GM21447 (cell line): ENCODE measurements at regions not wholly inside any gene's neighbourhood (a gene's known extent, or its start where the extent isn't known, plus 50 kb on each side); places are given as distances from the start of the nearest gene placed in this dataset.

Experiments used
- ATAC-seq: cut with Tn5 transposase; IDR thresholded peaks from one replicate; pipeline ENCODE4 v1.9.1; 2021; ENCODE audit not compliant: unreplicated experiment

DNA sequence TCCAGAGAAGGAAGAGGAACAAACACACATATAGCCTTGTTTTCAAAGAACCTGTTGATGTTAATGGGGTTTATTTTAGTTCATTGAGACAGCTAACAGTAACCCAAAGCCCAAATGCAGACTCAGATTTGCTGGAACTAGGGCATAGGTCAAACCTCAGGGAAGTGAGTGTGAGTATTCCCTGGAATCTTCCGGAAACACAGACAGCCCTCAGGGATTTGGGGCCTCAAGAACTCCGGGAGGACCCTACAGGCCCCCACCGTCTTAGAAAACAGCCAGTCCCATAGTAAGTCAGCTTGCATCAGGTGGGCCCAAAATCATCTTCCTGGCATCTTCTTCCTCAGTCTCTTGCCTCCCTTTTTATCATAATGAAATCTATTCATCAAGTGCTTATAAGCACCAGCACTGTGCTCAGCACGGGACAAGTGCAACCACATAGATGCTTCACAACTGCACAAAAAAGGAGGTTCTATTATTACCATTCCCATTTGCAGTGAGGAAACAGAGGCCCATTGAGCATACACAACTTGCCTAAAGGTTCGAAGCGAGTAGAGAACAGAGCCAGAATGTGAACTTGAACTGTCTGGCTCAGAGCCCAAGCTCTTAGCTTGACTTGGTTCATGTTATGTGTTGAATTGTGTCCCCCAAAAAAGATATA, 50.2 kb upstream of the BCL11A start:
- ATAC-seq: no peak

DNA sequence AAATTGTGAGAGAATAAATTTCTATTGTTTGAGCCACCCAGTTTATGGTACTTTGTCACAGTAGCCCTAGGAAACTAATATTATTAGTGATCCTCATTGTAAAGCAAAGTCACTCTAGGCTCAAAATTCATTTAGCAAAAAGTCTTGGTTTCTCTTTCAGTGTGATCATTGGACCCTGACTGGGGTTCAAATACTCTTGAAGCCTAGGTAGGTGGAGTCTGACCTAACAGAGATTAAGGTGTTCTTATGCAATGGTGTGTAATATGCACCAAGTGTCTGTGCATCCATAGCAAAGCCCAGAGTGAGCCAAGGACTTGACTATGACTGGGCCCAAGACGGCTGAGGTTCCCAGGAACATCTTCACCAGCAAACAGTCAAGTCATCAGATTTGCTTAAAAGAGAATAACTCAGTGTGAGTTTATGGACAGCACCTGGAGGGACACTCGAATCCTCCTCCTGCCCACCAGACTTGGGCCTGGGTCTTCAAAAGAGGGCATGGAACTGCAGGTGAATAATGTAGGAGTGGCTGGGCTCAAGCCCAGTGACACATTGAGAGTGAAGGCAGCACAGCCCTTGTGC, 51.1 kb upstream of the BCL11A start:
- no peak for ATAC-seq

DNA sequence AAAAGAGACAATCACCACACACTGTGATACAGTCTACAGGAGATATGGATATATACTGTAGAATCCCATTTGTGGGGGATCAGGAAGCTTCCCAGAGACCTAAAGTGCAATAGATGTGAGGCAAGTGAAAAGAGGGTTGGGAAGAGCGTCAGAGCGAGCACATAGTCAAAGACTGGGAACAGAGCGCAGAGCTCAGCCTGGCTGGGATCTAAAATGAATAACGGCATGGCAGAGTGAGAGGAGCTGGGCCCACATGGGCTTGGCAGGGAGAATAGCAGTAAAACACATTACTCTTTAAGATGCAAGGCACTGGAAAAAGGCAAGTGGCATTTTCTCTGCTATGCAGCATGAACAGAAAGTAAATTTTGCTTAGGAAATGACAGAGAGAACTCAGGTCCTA, 52.4 kb upstream of the BCL11A start:
- ATAC-seq: no peak

DNA sequence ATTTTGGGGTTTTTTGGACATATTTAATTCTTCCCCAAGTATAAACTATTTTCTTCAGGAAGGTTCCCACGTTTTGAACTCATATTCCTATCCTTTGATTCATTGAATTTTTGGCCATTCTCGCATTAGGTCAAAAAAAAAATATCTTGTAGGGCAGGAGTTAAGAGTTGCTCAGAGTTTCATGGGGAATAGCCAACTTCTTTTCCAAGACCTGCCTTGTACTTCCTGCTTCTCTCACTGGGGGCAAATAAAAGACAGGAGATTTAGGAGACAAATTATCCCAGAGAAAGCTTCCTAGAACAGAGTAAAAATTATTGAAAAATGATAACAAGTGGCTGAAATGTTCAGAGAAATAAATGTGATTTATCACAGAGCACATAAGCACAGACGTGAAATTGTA, 55.2 kb upstream of the BCL11A start:
- ATAC-seq: no peak

DNA sequence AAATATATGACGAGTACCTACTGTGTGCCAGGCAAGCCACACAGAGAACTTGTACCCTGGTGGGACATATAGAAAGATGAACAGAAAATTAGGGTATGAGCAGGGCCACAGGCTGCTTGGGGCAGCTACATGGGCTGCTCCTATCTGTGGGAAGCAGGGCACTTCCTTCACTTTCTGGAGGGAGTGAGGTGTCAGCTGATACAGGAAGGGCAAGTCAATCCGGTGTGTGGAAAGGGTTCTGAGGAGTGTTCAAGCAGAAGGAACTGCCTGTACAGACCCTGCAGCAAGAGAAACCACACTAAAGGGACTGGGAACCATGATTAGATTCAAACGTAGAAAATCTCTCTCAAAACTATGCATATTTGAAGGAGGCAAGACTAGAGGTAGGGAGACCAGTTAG, 58.6 kb upstream of the BCL11A start:
- ATAC-seq: no peak

GRCh38 chr2:60614319-60614718, 60.9 kb upstream of the BCL11A start:
- ATAC-seq: no peak

- no peak for ATAC-seq
These were observed 68.4 kb upstream of the BCL11A start for GRCh38 chr2:60621688-60622429.

- ATAC-seq: no peak
These were observed 69.6 kb upstream of the BCL11A start for GRCh38 chr2:60623040-60623439.

- no peak for ATAC-seq
These were observed 74.0 kb upstream of the BCL11A start for GRCh38 chr2:60627412-60627811.

GRCh38 chr2:60628026-60628425, 74.6 kb upstream of the BCL11A start:
- ATAC-seq: no peak

DNA sequence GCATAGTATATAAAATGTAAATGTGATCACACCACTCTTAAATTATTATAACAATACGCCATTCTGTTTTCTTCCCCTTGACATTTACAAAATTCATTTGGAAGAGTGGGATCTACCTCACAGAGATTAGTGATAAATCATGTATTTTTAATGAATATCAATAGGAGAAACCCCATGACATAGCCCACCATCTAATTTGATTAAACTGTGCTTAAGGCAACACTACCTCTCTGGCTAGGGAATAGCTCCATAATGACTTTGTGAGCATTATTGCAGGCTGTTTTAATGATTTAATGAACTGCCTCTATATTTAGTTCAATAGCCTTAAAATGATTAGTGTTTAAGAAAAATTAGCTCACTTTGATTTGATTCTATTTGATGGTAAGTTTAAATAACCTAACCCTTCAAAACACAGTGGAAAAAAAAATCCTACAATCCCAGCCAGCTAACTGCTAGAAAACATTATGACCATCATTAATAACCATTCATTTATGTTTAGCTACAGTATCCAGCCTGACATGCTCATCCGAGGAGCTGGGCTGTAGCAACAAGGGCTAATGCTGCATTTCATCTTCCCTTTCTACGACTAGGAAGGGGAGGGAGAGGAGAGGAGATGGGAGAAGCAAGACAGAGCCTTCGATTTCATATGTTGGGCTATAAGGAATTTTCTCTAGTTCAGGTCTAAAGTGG, 75.3 kb upstream of the BCL11A start:
- ATAC-seq: no peak

GRCh38 chr2:60629305-60629662, 75.8 kb upstream of the BCL11A start:
- ATAC-seq: no peak

GRCh38 chr2:60629801-60630385, 76.4 kb upstream of the BCL11A start:
- ATAC-seq: no peak

DNA sequence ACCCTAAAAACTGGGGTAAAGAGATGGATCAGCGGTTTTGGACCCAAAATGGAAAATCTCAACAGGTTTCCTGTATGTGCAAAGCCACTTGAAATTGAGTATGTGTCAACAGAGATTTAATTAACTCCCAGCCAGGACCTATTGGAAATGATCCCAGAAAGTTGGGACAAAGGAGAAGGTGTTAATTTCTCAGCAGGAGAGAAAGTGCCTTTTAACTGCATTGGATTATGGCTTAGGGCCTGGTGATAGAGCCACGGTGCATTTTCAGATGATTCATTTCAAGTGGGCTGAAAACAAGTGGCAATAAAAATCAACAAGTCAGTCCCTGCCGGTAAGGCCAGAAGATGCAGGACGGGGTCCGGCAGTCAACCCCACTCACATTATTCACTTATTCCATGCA, 80.2 kb upstream of the BCL11A start:
- no peak for ATAC-seq

DNA sequence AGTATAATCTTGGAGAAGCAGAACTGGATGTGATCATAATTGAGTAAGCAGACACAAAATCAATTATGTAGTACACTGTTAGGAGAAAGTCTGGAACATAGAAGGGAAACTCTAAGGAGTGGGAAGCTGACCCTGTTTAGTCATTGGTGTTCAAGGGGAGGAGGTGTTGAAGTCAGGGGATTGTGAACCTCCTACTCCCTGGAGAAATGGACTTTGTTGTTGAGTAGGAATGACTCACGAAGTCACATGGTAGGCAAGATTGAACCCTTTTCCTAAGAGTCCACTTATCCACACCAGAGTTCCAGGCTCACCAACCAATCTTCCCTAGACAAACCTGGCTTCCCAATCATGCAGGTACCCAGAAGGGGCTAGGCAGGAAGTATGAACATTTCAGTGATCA, 81.0 kb upstream of the BCL11A start:
- ATAC-seq: no peak

DNA sequence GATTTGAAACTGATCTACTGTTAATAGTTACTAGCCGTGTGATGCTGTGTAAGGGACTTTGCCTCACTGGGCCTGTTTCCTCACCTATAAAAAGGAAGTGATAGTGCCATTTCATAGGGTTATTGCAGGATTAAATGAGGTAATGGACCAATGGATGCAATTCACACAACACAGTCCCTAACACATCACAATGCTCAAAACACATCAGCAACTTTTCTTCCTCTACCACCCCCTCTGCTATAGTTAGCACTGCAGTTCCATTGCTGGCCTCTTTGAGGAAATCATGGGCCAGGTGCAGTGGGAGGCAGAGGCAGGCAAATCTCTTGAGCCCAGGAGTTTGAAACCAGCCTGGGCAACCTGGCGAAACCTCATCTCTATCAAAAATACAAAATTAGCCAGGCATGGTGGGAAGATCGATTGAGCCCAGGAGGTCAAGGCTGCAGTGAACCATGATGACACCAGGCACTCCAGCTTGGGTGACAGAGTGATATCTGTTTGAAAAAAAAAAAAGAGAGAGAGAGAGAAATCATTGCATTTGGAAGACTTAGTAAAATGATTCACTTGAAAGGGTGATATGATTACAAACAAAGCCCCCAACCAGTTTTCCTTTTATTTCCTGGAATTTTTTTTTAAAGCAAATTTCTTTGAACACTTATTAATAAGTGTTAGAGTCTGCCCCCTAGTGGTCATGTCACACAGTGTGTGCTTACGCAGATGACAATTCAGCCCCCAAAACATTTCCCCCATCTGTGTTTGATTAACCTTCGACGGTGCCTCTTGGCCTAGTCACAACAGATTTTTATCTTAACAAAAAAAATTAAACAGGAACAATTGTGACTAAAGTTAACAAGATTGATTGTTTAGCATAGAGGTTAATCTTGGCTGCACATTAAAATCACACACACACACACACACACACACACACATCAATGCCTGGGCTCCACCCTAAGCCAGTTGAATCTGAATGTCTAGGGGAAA, 88.6 kb upstream of the BCL11A start:
- ATAC-seq: no peak

DNA sequence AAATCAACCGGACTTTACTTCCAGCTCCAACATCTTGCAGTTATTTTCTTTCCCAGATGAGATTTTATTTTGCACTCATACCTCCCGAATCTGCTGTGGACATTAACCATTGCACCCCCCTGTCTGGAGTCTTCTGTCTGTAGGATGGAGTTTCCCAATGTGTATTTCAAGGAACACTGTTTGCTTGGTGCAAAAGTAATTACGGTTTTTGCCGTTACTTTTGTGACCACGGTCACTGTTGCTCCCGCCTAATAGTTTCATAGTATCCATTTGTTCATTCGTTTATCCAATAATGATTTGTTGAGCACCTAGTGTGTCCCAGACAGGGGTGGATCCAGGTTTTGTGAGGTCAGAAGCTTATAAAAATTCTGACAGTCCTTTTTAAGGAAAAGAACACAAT, 90.3 kb upstream of the BCL11A start:
- ATAC-seq: no peak

GRCh38 chr2:60644951-60645350, 91.5 kb upstream of the BCL11A start:
- ATAC-seq: no peak

DNA sequence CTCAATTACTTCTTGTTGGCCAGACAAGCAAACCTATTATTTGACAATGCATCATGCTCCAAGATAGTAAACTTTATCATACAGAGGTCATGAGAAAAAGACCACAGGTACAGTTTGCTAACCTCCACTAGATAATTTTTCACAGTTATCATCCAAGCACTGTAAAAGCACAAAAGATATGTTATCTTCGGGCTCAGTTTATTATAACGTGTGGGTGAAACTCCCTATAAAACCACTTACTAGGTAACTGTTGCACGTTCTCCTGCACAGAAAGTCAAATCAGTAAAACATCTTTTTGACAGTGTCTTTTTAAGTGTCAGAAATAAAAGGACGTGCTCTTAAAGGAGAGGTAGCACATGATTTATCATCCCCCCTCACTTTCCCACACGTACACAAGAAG, 94.7 kb upstream of the BCL11A start:
- ATAC-seq: no peak

DNA sequence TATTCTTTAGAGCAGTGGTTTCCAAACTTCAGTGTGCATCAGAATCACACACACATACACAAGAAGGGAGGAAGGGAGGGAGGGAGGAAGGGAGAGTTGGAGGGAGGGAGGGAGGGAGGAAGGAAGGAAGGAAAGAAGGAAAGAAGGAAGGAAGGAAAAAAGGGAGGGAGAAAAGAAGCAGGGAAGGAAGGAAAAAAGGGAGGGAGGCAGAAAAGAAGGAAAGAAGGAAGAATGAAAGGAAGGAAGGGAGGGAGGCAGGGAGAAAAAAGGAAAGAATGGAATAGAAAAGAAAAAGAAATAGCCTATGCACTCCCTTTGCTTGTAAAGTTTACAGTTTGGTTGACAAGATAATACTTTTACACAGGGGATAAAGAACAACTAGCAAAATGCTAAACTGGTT, 96.3 kb upstream of the BCL11A start:
- ATAC-seq: no peak
